ENCODE measurements at regions not wholly inside any gene's neighbourhood (a gene's known extent, or its start where the extent isn't known, plus 50 kb on each side); places are given as distances from the start of the nearest gene placed in this dataset.

- no peak overlapping the region for H3K9ac ChIP-seq (ENCODE audit: low read depth, low read length)
- no peaks in the 10 kb centered on the region for H3K9me3 ChIP-seq (ENCODE audit: control insufficient read depth, insufficient read depth, low read length)
- no peaks in the 10 kb centered on the region for H3K27me3 ChIP-seq (ENCODE audit: control insufficient read depth, insufficient read depth, low read length)
- H3K4me1 ChIP-seq (ENCODE audit: control insufficient read depth, insufficient read depth, low read length): no peaks in the 10 kb centered on the region
- H3K4me3 ChIP-seq (ENCODE audit: low read depth, low read length): no peak overlapping the region
- no peaks in the 10 kb centered on the region for H3K36me3 ChIP-seq (ENCODE audit: control insufficient read depth, insufficient read depth, low read length)
Measured at GRCh38 chr18:72056171-72056570, 488.0 kb downstream of the CBLN2 start.

- Histone ChIP-seq H3K36me3 (ENCODE audit: control insufficient read depth, insufficient read depth, low read length) (no peaks in the 10 kb centered on the region), H3K27me3 (ENCODE audit: control insufficient read depth, insufficient read depth, low read length) (no peaks in the 10 kb centered on the region), H3K4me1 (ENCODE audit: control insufficient read depth, insufficient read depth, low read length) (peaks cover 2% of the 10 kb centered on the region), H3K4me3 (ENCODE audit: low read depth, low read length) (no peak overlapping the region), H3K9me3 (ENCODE audit: control insufficient read depth, insufficient read depth, low read length) (no peaks in the 10 kb centered on the region), H3K9ac (ENCODE audit: low read depth, low read length) (no peak overlapping the region)
Measured at GRCh38 chr18:72041313-72042032, 502.7 kb downstream of the CBLN2 start.

GRCh38 chr18:72013427-72013850, 530.7 kb downstream of the CBLN2 start:
- peaks cover 5% of the 10 kb centered on the region for H3K4me1 ChIP-seq (ENCODE audit: control insufficient read depth, insufficient read depth, low read length)
- H3K27me3 ChIP-seq (ENCODE audit: control insufficient read depth, insufficient read depth, low read length): no peaks in the 10 kb centered on the region
- H3K9ac ChIP-seq (ENCODE audit: low read depth, low read length): no peak overlapping the region
- H3K4me3 ChIP-seq (ENCODE audit: low read depth, low read length): no peak overlapping the region
- no peaks in the 10 kb centered on the region for H3K9me3 ChIP-seq (ENCODE audit: control insufficient read depth, insufficient read depth, low read length)
- no peaks in the 10 kb centered on the region for H3K36me3 ChIP-seq (ENCODE audit: control insufficient read depth, insufficient read depth, low read length)

GRCh38 chr18:71998547-71999097, 545.5 kb downstream of the CBLN2 start:
- Histone ChIP-seq H3K4me1 (ENCODE audit: control insufficient read depth, insufficient read depth, low read length) (no peaks in the 10 kb centered on the region), H3K4me3 (ENCODE audit: low read depth, low read length) (no peak overlapping the region), H3K9me3 (ENCODE audit: control insufficient read depth, insufficient read depth, low read length) (no peaks in the 10 kb centered on the region), H3K36me3 (ENCODE audit: control insufficient read depth, insufficient read depth, low read length) (no peaks in the 10 kb centered on the region), H3K9ac (ENCODE audit: low read depth, low read length) (no peak overlapping the region), H3K27me3 (ENCODE audit: control insufficient read depth, insufficient read depth, low read length) (no peaks in the 10 kb centered on the region)

- Histone ChIP-seq H3K9ac (ENCODE audit: low read depth, low read length) (no peak overlapping the region), H3K4me1 (ENCODE audit: control insufficient read depth, insufficient read depth, low read length) (no peaks in the 10 kb centered on the region), H3K9me3 (ENCODE audit: control insufficient read depth, insufficient read depth, low read length) (no peaks in the 10 kb centered on the region), H3K36me3 (ENCODE audit: control insufficient read depth, insufficient read depth, low read length) (no peaks in the 10 kb centered on the region), H3K4me3 (ENCODE audit: low read depth, low read length) (no peak overlapping the region), H3K27me3 (ENCODE audit: control insufficient read depth, insufficient read depth, low read length) (no peaks in the 10 kb centered on the region)
Measured at GRCh38 chr18:71995904-71996465, 548.2 kb downstream of the CBLN2 start.

GRCh38 chr18:71994273-71994672, 549.9 kb downstream of the CBLN2 start:
- Histone ChIP-seq H3K36me3 (ENCODE audit: control insufficient read depth, insufficient read depth, low read length) (no peaks in the 10 kb centered on the region), H3K4me1 (ENCODE audit: control insufficient read depth, insufficient read depth, low read length) (no peaks in the 10 kb centered on the region), H3K9me3 (ENCODE audit: control insufficient read depth, insufficient read depth, low read length) (no peaks in the 10 kb centered on the region), H3K9ac (ENCODE audit: low read depth, low read length) (no peak overlapping the region), H3K27me3 (ENCODE audit: control insufficient read depth, insufficient read depth, low read length) (no peaks in the 10 kb centered on the region), H3K4me3 (ENCODE audit: low read depth, low read length) (no peak overlapping the region)

GRCh38 chr18:71989616-71990015, 554.5 kb downstream of the CBLN2 start:
- Histone ChIP-seq H3K27me3 (ENCODE audit: control insufficient read depth, insufficient read depth, low read length) (no peaks in the 10 kb centered on the region), H3K36me3 (ENCODE audit: control insufficient read depth, insufficient read depth, low read length) (no peaks in the 10 kb centered on the region), H3K4me3 (ENCODE audit: low read depth, low read length) (no peak overlapping the region), H3K4me1 (ENCODE audit: control insufficient read depth, insufficient read depth, low read length) (no peaks in the 10 kb centered on the region), H3K9me3 (ENCODE audit: control insufficient read depth, insufficient read depth, low read length) (no peaks in the 10 kb centered on the region), H3K9ac (ENCODE audit: low read depth, low read length) (no peak overlapping the region)

- H3K4me1 ChIP-seq (ENCODE audit: control insufficient read depth, insufficient read depth, low read length): no peaks in the 10 kb centered on the region
- no peak overlapping the region for H3K9ac ChIP-seq (ENCODE audit: low read depth, low read length)
- no peaks in the 10 kb centered on the region for H3K9me3 ChIP-seq (ENCODE audit: control insufficient read depth, insufficient read depth, low read length)
- H3K4me3 ChIP-seq (ENCODE audit: low read depth, low read length): no peak overlapping the region
- H3K27me3 ChIP-seq (ENCODE audit: control insufficient read depth, insufficient read depth, low read length): no peaks in the 10 kb centered on the region
- no peaks in the 10 kb centered on the region for H3K36me3 ChIP-seq (ENCODE audit: control insufficient read depth, insufficient read depth, low read length)
Measured at GRCh38 chr18:71986351-71987050, 557.6 kb downstream of the CBLN2 start.

- no peaks in the 10 kb centered on the region for H3K9me3 ChIP-seq (ENCODE audit: control insufficient read depth, insufficient read depth, low read length)
- no peaks in the 10 kb centered on the region for H3K36me3 ChIP-seq (ENCODE audit: control insufficient read depth, insufficient read depth, low read length)
- H3K9ac ChIP-seq (ENCODE audit: low read depth, low read length): no peak overlapping the region
- no peaks in the 10 kb centered on the region for H3K27me3 ChIP-seq (ENCODE audit: control insufficient read depth, insufficient read depth, low read length)
- no peak overlapping the region for H3K4me3 ChIP-seq (ENCODE audit: low read depth, low read length)
- H3K4me1 ChIP-seq (ENCODE audit: control insufficient read depth, insufficient read depth, low read length): no peaks in the 10 kb centered on the region
Measured at GRCh38 chr18:71976744-71977143, 567.4 kb downstream of the CBLN2 start.

- no peaks in the 10 kb centered on the region for H3K36me3 ChIP-seq (ENCODE audit: control insufficient read depth, insufficient read depth, low read length)
- no peak overlapping the region for H3K9ac ChIP-seq (ENCODE audit: low read depth, low read length)
- H3K27me3 ChIP-seq (ENCODE audit: control insufficient read depth, insufficient read depth, low read length): no peaks in the 10 kb centered on the region
- H3K9me3 ChIP-seq (ENCODE audit: control insufficient read depth, insufficient read depth, low read length): peaks cover 2% of the 10 kb centered on the region
- no peaks in the 10 kb centered on the region for H3K4me1 ChIP-seq (ENCODE audit: control insufficient read depth, insufficient read depth, low read length)
- no peak overlapping the region for H3K4me3 ChIP-seq (ENCODE audit: low read depth, low read length)
Measured at GRCh38 chr18:71966791-71967190, 577.4 kb downstream of the CBLN2 start.

GRCh38 chr18:71958605-71959004, 585.5 kb downstream of the CBLN2 start:
- Histone ChIP-seq H3K9me3 (ENCODE audit: control insufficient read depth, insufficient read depth, low read length) (no peaks in the 10 kb centered on the region), H3K4me3 (ENCODE audit: low read depth, low read length) (no peak overlapping the region), H3K36me3 (ENCODE audit: control insufficient read depth, insufficient read depth, low read length) (no peaks in the 10 kb centered on the region), H3K9ac (ENCODE audit: low read depth, low read length) (no peak overlapping the region), H3K4me1 (ENCODE audit: control insufficient read depth, insufficient read depth, low read length) (no peaks in the 10 kb centered on the region), H3K27me3 (ENCODE audit: control insufficient read depth, insufficient read depth, low read length) (no peaks in the 10 kb centered on the region)

GRCh38 chr18:71951001-71951400, 593.1 kb downstream of the CBLN2 start:
- Histone ChIP-seq H3K36me3 (ENCODE audit: control insufficient read depth, insufficient read depth, low read length) (no peaks in the 10 kb centered on the region), H3K9ac (ENCODE audit: low read depth, low read length) (no peak overlapping the region), H3K27me3 (ENCODE audit: control insufficient read depth, insufficient read depth, low read length) (no peaks in the 10 kb centered on the region), H3K9me3 (ENCODE audit: control insufficient read depth, insufficient read depth, low read length) (no peaks in the 10 kb centered on the region), H3K4me3 (ENCODE audit: low read depth, low read length) (no peak overlapping the region), H3K4me1 (ENCODE audit: control insufficient read depth, insufficient read depth, low read length) (no peaks in the 10 kb centered on the region)
